K562 (cell line): ENCODE measurements at regions not wholly inside any gene's neighbourhood (a gene's known extent, or its start where the extent isn't known, plus 50 kb on each side); places are given as distances from the start of the nearest gene placed in this dataset.

Experiments used
- ATAC-seq: fragments of 200-7000 bp; cut with Tn5 transposase; 3 replicates; pipeline ENCODE4 v1.9.1; 2020; ENCODE audit warnings: moderate library complexity
- BruUV-seq: library from RNA; stranded (reverse); fragments of 400-500 nt; replicated peaks from 2 replicates; lab custom pipeline; 2021; lab: Mats Ljungman, UMichigan
- CTCF ChIA-PET: fragments of 300-600 bp; formaldehyde crosslinking; extraction: SDS; loops from one replicate; lab custom pipeline; 2021; ENCODE audit warnings: low intra/inter-chr PET ratio; lab: Yijun Ruan, JAX
- POLR2A ChIA-PET: fragments of 300-600, 350-650 bp; sonication (Branson Sonifier 250); formaldehyde crosslinking; extraction: SDS; loops from one replicate; lab custom pipeline; 2021; ENCODE audit warnings: antibody characterized with exemption, inconsistent platforms; lab: Yijun Ruan, JAX
- DNase-seq, 4 experiments: peaks; one replicate each; pipeline versions ENCODE4 v3.0.0 to v3.0.0-alpha.2; 2011 to 2018; ENCODE audit warnings: low spot score in 3 of 4, mixed read lengths in 3 of 4; ENCODE audit errors: extremely low read depth in 1 of 4
- FAIRE-seq: peaks from 2 replicates; lab custom pipeline; 2011; peaks lifted over from hg19 to GRCh38; lab: Jason Lieb, UNC
- H2AFZ ChIP-seq: 2 replicates; pipeline ENCODE4 v1.6.0; 2011; ENCODE audit warnings: low read depth, low read length, control low read depth, inconsistent platforms
- H3K27ac ChIP-seq: fragments of 200-600 bp; 3 replicates; pipeline ENCODE4 v1.8.0; 2011; ENCODE audit warnings: low read depth, mild to moderate bottlenecking, control low read depth, inconsistent platforms, low read length, moderate library complexity, mixed read lengths; ENCODE audit errors: extremely low read depth
- H3K27me3 ChIP-seq, 2 experiments: fragments of 300-600 bp in 1 of 2; 2 replicates in 1 of 2; 3 replicates in 1 of 2; pipeline versions ENCODE4 v1.6.0 to v1.8.0; 2011; ENCODE audit warnings: inconsistent platforms in 2 of 2, low read length in 2 of 2, mild to moderate bottlenecking in 1 of 2, mixed read lengths in 1 of 2, moderate library complexity in 1 of 2; ENCODE audit not compliant: control insufficient read depth in 2 of 2, insufficient read depth in 2 of 2
- H3K36me3 ChIP-seq: fragments of 300-600 bp; 3 replicates; pipeline ENCODE4 v1.8.0; 2011; ENCODE audit warnings: mild to moderate bottlenecking, low read length, inconsistent platforms; ENCODE audit not compliant: control insufficient read depth, insufficient read depth
- H3K4me1 ChIP-seq, 2 experiments: fragments of 200-600 bp in 1 of 2; replicated peaks in 1 of 2; 2 replicates in 1 of 2; 3 replicates in 1 of 2; pipeline versions ENCODE4 v1.5.1 to v1.8.0; 2011; ENCODE audit warnings: inconsistent platforms in 2 of 2, low read length in 2 of 2, mild to moderate bottlenecking in 1 of 2, mixed read lengths in 1 of 2, moderate library complexity in 1 of 2; ENCODE audit not compliant: control insufficient read depth in 2 of 2, insufficient read depth in 2 of 2
- H3K4me2 ChIP-seq: 2 replicates; pipeline ENCODE4 v1.6.1; 2011; ENCODE audit warnings: low read length, control low read depth, inconsistent platforms, mixed read lengths; ENCODE audit not compliant: insufficient read depth
- H3K4me3 ChIP-seq: fragments of 200-600 bp; sonication (generic), shearing (Covaris generic); 2 replicates; pipeline ENCODE4 v1.5.1; 2016; ENCODE audit warnings: control low read depth, inconsistent platforms
- H3K79me2 ChIP-seq: fragments of 200-600 bp; 3 replicates; pipeline ENCODE4 v1.8.0; 2011; ENCODE audit warnings: low read length, inconsistent platforms; ENCODE audit not compliant: control insufficient read depth, insufficient read depth
- H3K9ac ChIP-seq, 2 experiments: 2 replicates each; pipeline versions ENCODE4 v1.6.0 to v1.6.1; 2011; ENCODE audit warnings: low read depth in 2 of 2, low read length in 2 of 2, control low read depth in 1 of 2, inconsistent platforms in 1 of 2, mild to moderate bottlenecking in 1 of 2, mixed read lengths in 1 of 2; ENCODE audit not compliant: insufficient read depth in 1 of 2
- H3K9me1 ChIP-seq: one replicate; pipeline ENCODE4 v1.6.0; 2011; ENCODE audit warnings: inconsistent platforms, mild to moderate bottlenecking, low read length, moderate library complexity; ENCODE audit not compliant: control insufficient read depth, insufficient read depth
- H3K9me3 ChIP-seq: replicated peaks from 2 replicates; pipeline ENCODE4 v1.5.1; 2011; ENCODE audit warnings: low read depth, low read length, inconsistent platforms; ENCODE audit not compliant: control insufficient read depth, insufficient read depth
- H4K20me1 ChIP-seq: replicated peaks from 2 replicates; pipeline ENCODE4 v1.6.1; 2011; ENCODE audit warnings: low read length, inconsistent platforms, mixed read lengths; ENCODE audit not compliant: control insufficient read depth, insufficient read depth
- BRD9 ChIP-seq: fragments of 450-650 bp; IDR thresholded peaks from 2 replicates; pipeline ENCODE4 v1.6.1; 2018; ENCODE audit warnings: low read depth; ENCODE audit not compliant: partially characterized antibody
- BRF2 ChIP-seq: IDR thresholded peaks from 3 replicates; pipeline ENCODE4 v1.6.1; 2011; ENCODE audit warnings: borderline replicate concordance, mild to moderate bottlenecking; ENCODE audit not compliant: insufficient read length, insufficient read depth
- FOXJ2 ChIP-seq: fragments of 200-800 bp; sonication (Bioruptor generic); IDR thresholded peaks from 2 replicates; pipeline ENCODE4 v1.6.1; 2016; ENCODE audit warnings: missing genetic modification characterization, missing compliant biosample characterization
- ILK ChIP-seq: fragments of 450-650 bp; IDR thresholded peaks from 2 replicates; pipeline ENCODE4 v1.6.1; 2016; ENCODE audit warnings: missing genetic modification characterization, low read depth, mild to moderate bottlenecking, missing compliant biosample characterization, moderate library complexity, borderline replicate concordance
- LARP7 ChIP-seq: fragments of 450-650 bp; IDR thresholded peaks from 2 replicates; pipeline ENCODE4 v1.6.1; 2016
- MAX ChIP-seq: sonication (generic); formaldehyde crosslinking; IDR thresholded peaks from 2 replicates; pipeline ENCODE4 v1.9.0; 2022; ENCODE audit warnings: mild to moderate bottlenecking, missing genetic modification reagents
- NCOA2 ChIP-seq, 2 experiments: fragments of 450-650 bp; IDR thresholded peaks; 2 replicates each; pipeline ENCODE4 v1.6.1; 2018; ENCODE audit warnings: mild to moderate bottlenecking in 2 of 2, moderate library complexity in 1 of 2; ENCODE audit not compliant: partially characterized antibody in 2 of 2
- NFATC3 ChIP-seq: fragments of 450-650 bp; IDR thresholded peaks from 2 replicates; pipeline ENCODE4 v1.6.1; 2017; ENCODE audit warnings: mild to moderate bottlenecking
- NFIX ChIP-seq: fragments of 250-450 bp; sonication (Bioruptor Pico); IDR thresholded peaks from 2 replicates; pipeline ENCODE4 v1.4.0; 2020; ENCODE audit warnings: low read depth, mild to moderate bottlenecking, moderate library complexity
- RB1 ChIP-seq: fragments of 450-650 bp; IDR thresholded peaks from 2 replicates; pipeline ENCODE4 v1.6.1; 2017; ENCODE audit warnings: low read depth, mild to moderate bottlenecking
- ZBTB17 ChIP-seq: fragments of 450-650 bp; formaldehyde crosslinking; IDR thresholded peaks from 2 replicates; pipeline ENCODE4 v1.4.0; 2020; ENCODE audit warnings: mild to moderate bottlenecking
- ZNF146 ChIP-seq: IDR thresholded peaks from one replicate; pipeline ENCODE4 v1.6.1; 2018; ENCODE audit warnings: missing compliant biosample characterization; ENCODE audit not compliant: unreplicated experiment
- ZNF3 ChIP-seq: fragments of 250-450 bp; sonication (Bioruptor Pico); IDR thresholded peaks from 2 replicates; pipeline ENCODE4 v1.5.0; 2021; ENCODE audit warnings: mild to moderate bottlenecking, moderate library complexity
- ZNF75A ChIP-seq: fragments of 450-650 bp; formaldehyde crosslinking; IDR thresholded peaks from 2 replicates; pipeline ENCODE4 v1.4.0; 2020; ENCODE audit warnings: mild to moderate bottlenecking
- WGBS: fragments of 100-300 bp; shearing (Covaris generic); methylation state at CpG from one replicate; pipeline ENCODE4 v1.1.6; 2016; ENCODE audit warnings: low coverage, mixed read lengths; ENCODE audit not compliant: insufficient coverage; ENCODE audit errors: missing lambda C conversion rate; 5-methylcytosine and 5-hydroxymethylcytosine counted together
- in situ Hi-C: fragments of 300-500 bp; cut with MboI; formaldehyde crosslinking; loops from 4 replicates; pipeline ENCODE4 v1.15.0; 2018; ENCODE audit warnings: inconsistent platforms, mixed read lengths
- intact Hi-C: fragments of 100-400 bp; cut with micrococcal nuclease; formaldehyde crosslinking; loops from 2 replicates; pipeline ENCODE4 v1.14.2; 2022
- TF ChIP-seq, protein P1 (sequence below), 2 experiments: fragments of 250-450 bp in 1 of 2; fragments of 450-650 bp in 1 of 2; sonication (Bioruptor Pico) in 1 of 2; IDR thresholded peaks; 2 replicates each; pipeline versions ENCODE4 v1.6.1 to v1.8.0; 2016 to 2021; ENCODE audit warnings: mild to moderate bottlenecking in 2 of 2, moderate library complexity in 2 of 2, missing compliant biosample characterization in 1 of 2, missing genetic modification characterization in 1 of 2

DNA sequence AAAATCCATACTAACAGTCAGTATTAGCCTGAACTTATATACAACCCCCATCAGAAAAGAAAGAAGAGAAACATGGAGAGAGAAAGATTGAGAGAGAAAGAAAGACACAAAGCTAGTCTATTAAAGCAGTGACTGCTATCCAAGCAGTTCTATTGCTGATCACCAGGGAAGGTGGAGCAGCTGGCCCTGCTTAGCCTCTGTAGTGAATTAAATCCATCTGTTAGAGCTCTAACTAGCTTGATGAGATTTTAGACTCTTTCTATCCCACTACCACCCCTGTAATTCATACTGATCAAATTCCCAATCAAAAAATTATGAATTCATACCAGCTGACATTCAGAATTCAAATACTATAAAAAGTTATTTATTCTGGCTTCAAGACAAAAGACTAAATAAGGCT lies 486.0 kb upstream of the LRRN3 start:
- no peak overlapping the region for H3K4me3 ChIP-seq
- no peaks in the 10 kb centered on the region for H3K27me3 ChIP-seq
- ATAC-seq, result no peak
- TF ChIP-seq, protein P1, sequence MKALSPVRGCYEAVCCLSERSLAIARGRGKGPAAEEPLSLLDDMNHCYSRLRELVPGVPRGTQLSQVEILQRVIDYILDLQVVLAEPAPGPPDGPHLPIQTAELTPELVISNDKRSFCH (CRISPR knock-in tag; IDR thresholded peaks at IDR 0.05), result no peak
- TF ChIP-seq, protein P1 (tag; IDR thresholded peaks at IDR 0.05), result no peak
- TF ChIP-seq BRD9 (no peak), NFATC3 (no peak)
- POLR2A ChIA-PET, result no interaction called here
- in situ Hi-C loops, result no loop called here
- H3K9me3 ChIP-seq, result no peaks in the 10 kb centered on the region
- H3K36me3 ChIP-seq, result no peaks in the 10 kb centered on the region
- H3K4me1 ChIP-seq, result no peaks in the 10 kb centered on the region
- DNase-seq, result no peak
- no peak overlapping the region for H3K9ac ChIP-seq
- no peaks in the 10 kb centered on the region for H3K79me2 ChIP-seq
- no TSS peak for BruUV-seq
- no peaks in the 10 kb centered on the region for H4K20me1 ChIP-seq
- intact Hi-C loops, result no loop called here
- H3K27ac ChIP-seq, result no peak overlapping the region
- no peak for FAIRE-seq
- CTCF ChIA-PET, result no interaction called here
- no peaks in the 10 kb centered on the region for H3K9me1 ChIP-seq
- no peak overlapping the region for H3K4me2 ChIP-seq
- no peak overlapping the region for H2AFZ ChIP-seq

- no TSS peak for BruUV-seq
- no peaks in the 10 kb centered on the region for H3K9me1 ChIP-seq
- no peak overlapping the region for H3K4me2 ChIP-seq
- H3K79me2 ChIP-seq, result no peaks in the 10 kb centered on the region
- H3K27ac ChIP-seq, result no peak overlapping the region
- in situ Hi-C loops, result no loop called here
- 0% methylated on average over 4 of the region's 4 CpGs for WGBS
- ChIA-PET CTCF (interaction anchor here (0.6 kb wide), 1 partner anchor 105 kb away, joined by 3 read pairs; no protein-coding TSS in a partner anchor), POLR2A (interaction anchor here (0.6 kb wide), 1 partner anchor 153 kb away, joined by 3 read pairs; no protein-coding TSS in a partner anchor)
- no peaks in the 10 kb centered on the region for H3K27me3 ChIP-seq
- H2AFZ ChIP-seq, result no peak overlapping the region
- H4K20me1 ChIP-seq, result no peaks in the 10 kb centered on the region
- ATAC-seq (no peak), DNase-seq (no peak), FAIRE-seq (no peak)
- no peak overlapping the region for H3K9ac ChIP-seq
- H3K9me3 ChIP-seq, result no peaks in the 10 kb centered on the region
- no peaks in the 10 kb centered on the region for H3K36me3 ChIP-seq
- no peak overlapping the region for H3K4me3 ChIP-seq
- no peaks in the 10 kb centered on the region for H3K4me1 ChIP-seq
- intact Hi-C loops, result no loop called here
- TF ChIP-seq NCOA2 (IDR thresholded peaks at IDR 0.05; ENCODE audit: partially characterized antibody in 2 of 2) (no peak), ZNF75A (no peak), FOXJ2 (tag) (no peak), ZBTB17 (CRISPR knock-in tag) (no peak), MAX (CRISPR knock-in tag) (no peak), ILK (tag) (no peak), ZNF146 (CRISPR knock-in tag) (no peak), BRF2 (no peak), RB1 (no peak), ZNF3 (CRISPR knock-in tag) (no peak), NFIX (CRISPR knock-in tag) (no peak), LARP7 (no peak)
Measured at GRCh38 chr7:110607050-110607857, 483.7 kb upstream of the LRRN3 start.
